DND-41 (cell line): ENCODE measurements at regions not wholly inside any gene's neighbourhood (a gene's known extent, or its start where the extent isn't known, plus 50 kb on each side); places are given as distances from the start of the nearest gene placed in this dataset.
"Not testable (repeated sequence)": the region's sequence is repeated elsewhere in the genome, so short reads cannot be mapped to it uniquely, and the experiment has no call there.

Experiments
- ATAC-seq: fragments of 200-7000 bp; cut with Tn5 transposase; 3 replicates; pipeline ENCODE4 v1.9.1; 2021; ENCODE audit warnings: low read depth; ENCODE audit not compliant: insufficient read depth
- DNase-seq: peaks from one replicate; pipeline ENCODE4 v3.0.0-alpha.2; 2020
- H2AFZ ChIP-seq: 2 replicates; pipeline ENCODE4 v1.6.0; 2012; ENCODE audit warnings: low read depth, low read length
- H3K27ac ChIP-seq: 2 replicates; pipeline ENCODE4 v1.5.1; 2012; ENCODE audit warnings: low read length, inconsistent platforms
- H3K27me3 ChIP-seq: fragments of 200-600 bp; sonication (generic); 2 replicates; pipeline ENCODE4 v1.6.0; 2012; ENCODE audit warnings: low read length, mild to moderate bottlenecking, inconsistent platforms; ENCODE audit not compliant: insufficient read depth, poor library complexity
- H3K36me3 ChIP-seq: 2 replicates; pipeline ENCODE4 v1.5.1; 2012; ENCODE audit warnings: low read length, inconsistent platforms; ENCODE audit not compliant: insufficient read depth
- H3K4me1 ChIP-seq: 2 replicates; pipeline ENCODE4 v1.5.1; 2012; ENCODE audit warnings: mild to moderate bottlenecking, low read length; ENCODE audit not compliant: insufficient read depth
- H3K4me2 ChIP-seq: 2 replicates; pipeline ENCODE4 v1.6.0; 2012; ENCODE audit warnings: mild to moderate bottlenecking, moderate library complexity, low read length, inconsistent platforms; ENCODE audit not compliant: insufficient read depth
- H3K4me3 ChIP-seq, 2 experiments: fragments of 200-600 bp in 1 of 2; shearing (Covaris generic) in 1 of 2; 2 replicates each; pipeline ENCODE4 v1.5.1; 2012 to 2016; ENCODE audit warnings: inconsistent platforms in 2 of 2, low read length in 2 of 2, mild to moderate bottlenecking in 2 of 2, low read depth in 1 of 2, moderate library complexity in 1 of 2
- H3K79me2 ChIP-seq: 2 replicates; pipeline ENCODE4 v1.6.0; 2012; ENCODE audit warnings: low read length, inconsistent platforms; ENCODE audit not compliant: insufficient read depth
- H3K9ac ChIP-seq: 2 replicates; pipeline ENCODE4 v1.6.0; 2012; ENCODE audit warnings: low read depth, mild to moderate bottlenecking, inconsistent platforms, low read length, moderate library complexity
- H3K9me3 ChIP-seq: 2 replicates; pipeline ENCODE4 v1.5.1; 2012; ENCODE audit warnings: low read length, moderate library complexity, mild to moderate bottlenecking, inconsistent platforms; ENCODE audit not compliant: insufficient read depth, severe bottlenecking
- H4K20me1 ChIP-seq: 2 replicates; pipeline ENCODE4 v1.6.0; 2012; ENCODE audit warnings: low read length; ENCODE audit not compliant: insufficient read depth
- EZH2 ChIP-seq: IDR thresholded peaks from 3 replicates; pipeline ENCODE4 v1.6.1; 2012; ENCODE audit warnings: borderline replicate concordance, low read depth, mild to moderate bottlenecking, moderate library complexity, low read length, inconsistent platforms; ENCODE audit not compliant: severe bottlenecking
- TF ChIP-seq, protein P1 (sequence below): IDR thresholded peaks from 2 replicates; pipeline ENCODE4 v1.5.1; 2012; ENCODE audit warnings: borderline replicate concordance, low read length, moderate library complexity, mild to moderate bottlenecking; ENCODE audit not compliant: poor library complexity, severe bottlenecking; ENCODE audit errors: extremely low read depth

DNA sequence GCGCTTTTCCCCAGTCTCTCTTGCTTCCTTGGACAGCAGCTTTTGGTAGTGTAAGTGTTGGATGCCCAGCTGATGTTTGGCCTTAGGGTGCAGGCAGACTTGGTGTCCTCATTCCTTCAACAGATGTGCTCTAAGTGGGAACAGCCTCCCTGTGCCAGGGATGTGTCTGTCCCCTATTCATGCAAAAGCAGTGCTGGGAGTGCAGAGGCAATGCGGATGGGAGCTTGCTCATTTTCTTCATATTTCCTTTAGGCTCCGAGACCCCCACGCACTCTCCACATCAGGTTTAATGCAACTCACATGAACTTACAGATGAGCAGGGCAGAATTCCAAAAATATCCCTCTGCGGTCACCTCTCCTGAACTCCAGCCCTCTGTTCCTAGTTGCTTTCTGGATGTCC, 96.1 kb downstream of the IER5 start:
- Histone ChIP-seq H3K27me3 (peaks cover 5% of the 10 kb centered on the region), H3K9me3 (no peaks in the 10 kb centered on the region), H3K4me3 (no peak overlapping the region), H3K9ac (no peak overlapping the region), H2AFZ (no peak overlapping the region), H3K4me2 (no peak overlapping the region), H3K4me1 (peaks cover 1% of the 10 kb centered on the region; the same call in 1 of the 2 replicates), H3K27ac (no peak overlapping the region), H3K36me3 (no peaks in the 10 kb centered on the region), H4K20me1 (no peaks in the 10 kb centered on the region), H3K79me2 (no peaks in the 10 kb centered on the region)
- ATAC-seq, result no peak
- DNase-seq, result no peak
- TF ChIP-seq EZH2, result no peak
- TF ChIP-seq, protein P1, sequence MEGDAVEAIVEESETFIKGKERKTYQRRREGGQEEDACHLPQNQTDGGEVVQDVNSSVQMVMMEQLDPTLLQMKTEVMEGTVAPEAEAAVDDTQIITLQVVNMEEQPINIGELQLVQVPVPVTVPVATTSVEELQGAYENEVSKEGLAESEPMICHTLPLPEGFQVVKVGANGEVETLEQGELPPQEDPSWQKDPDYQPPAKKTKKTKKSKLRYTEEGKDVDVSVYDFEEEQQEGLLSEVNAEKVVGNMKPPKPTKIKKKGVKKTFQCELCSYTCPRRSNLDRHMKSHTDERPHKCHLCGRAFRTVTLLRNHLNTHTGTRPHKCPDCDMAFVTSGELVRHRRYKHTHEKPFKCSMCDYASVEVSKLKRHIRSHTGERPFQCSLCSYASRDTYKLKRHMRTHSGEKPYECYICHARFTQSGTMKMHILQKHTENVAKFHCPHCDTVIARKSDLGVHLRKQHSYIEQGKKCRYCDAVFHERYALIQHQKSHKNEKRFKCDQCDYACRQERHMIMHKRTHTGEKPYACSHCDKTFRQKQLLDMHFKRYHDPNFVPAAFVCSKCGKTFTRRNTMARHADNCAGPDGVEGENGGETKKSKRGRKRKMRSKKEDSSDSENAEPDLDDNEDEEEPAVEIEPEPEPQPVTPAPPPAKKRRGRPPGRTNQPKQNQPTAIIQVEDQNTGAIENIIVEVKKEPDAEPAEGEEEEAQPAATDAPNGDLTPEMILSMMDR, result no peak

DNA sequence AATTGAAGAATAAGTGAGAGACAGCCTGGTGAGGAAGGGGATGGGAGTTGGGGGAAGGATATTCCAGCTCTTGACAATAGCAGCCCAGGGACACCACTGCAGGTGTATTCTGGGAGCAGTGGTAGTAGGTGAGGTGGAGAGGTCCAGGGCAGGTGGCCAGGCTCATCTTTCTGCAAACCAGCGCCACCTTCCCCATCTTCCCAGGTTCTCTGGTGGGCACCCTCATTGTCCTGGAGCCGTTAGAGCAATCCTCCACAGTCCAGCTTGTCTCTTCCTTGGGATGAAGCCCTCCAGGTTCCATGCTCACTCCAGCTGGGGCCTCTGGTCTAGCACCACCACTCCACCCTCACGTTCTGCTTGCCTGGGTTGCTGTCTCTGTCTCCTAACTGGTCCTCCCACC, 97.0 kb downstream of the IER5 start:
- Histone ChIP-seq H3K36me3 (no peaks in the 10 kb centered on the region), H3K9me3 (no peaks in the 10 kb centered on the region), H3K27ac (no peak overlapping the region), H3K4me2 (no peak overlapping the region), H2AFZ (no peak overlapping the region), H3K27me3 (peaks cover 5% of the 10 kb centered on the region), H3K9ac (no peak overlapping the region), H4K20me1 (no peaks in the 10 kb centered on the region), H3K4me1 (peaks cover 3% of the 10 kb centered on the region; the same call in 1 of the 2 replicates), H3K79me2 (no peaks in the 10 kb centered on the region), H3K4me3 (no peak overlapping the region)
- TF ChIP-seq, protein P1, result no peak
- no peak for TF ChIP-seq EZH2
- no peak for ATAC-seq
- no peak for DNase-seq

DNA sequence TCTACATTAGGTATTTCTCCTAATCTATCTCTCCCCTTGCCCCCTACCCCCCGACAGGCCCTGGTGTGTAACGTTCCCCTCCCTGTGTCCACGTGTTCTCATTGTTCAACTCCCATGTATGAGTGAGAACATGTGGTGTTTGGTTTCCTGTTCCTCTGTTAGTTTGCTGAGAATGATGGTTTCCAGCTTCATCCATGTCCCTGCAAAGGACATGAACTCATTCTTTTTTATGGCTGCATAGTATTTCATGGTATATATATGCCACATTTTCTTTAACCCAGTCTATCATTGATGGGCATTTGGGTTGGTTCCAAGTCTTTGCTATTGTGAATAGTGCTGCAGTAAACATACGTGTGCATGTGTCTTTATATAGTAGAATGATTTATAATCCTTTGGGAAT, 97.6 kb downstream of the IER5 start:
- H3K36me3 ChIP-seq, result not testable (repeated sequence)

DNA sequence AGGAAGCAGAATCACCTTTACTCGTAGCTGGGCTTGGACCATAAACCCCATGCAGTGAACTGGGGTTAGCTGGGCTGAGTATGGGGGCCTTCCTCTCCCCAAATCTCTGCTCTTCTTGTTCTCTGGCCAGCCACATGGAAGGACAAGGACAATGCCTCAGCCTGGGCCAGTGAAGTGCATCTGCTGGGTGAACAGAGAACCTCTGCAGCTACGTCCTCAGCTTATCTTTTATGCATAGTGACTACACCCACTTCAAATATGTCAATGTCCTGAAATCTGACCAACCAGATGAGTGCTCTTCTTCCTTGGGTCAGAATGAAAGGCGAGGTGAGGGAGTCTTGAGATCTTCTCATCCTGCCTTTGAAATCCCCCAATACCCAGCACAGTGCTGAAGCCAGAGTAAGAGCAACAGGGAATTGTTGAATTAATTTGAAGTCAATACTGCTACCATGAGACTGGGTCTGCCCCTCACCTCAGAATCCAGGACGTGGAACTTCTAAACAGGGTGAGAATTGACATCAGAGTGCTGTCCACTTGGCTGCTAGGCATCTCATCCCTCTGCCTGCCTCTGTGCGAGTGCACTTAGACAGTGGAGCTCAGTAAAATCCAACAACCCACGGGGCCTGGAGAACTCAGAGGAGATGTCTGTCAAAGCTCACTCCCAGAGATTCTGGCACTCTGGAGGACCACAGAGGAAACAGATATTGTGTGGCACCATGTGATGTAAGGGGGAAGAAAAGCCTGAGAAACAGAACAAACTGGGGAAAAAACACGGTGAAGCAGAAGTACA, 99.0 kb downstream of the IER5 start:
- Histone ChIP-seq H3K36me3 (no peaks in the 10 kb centered on the region), H4K20me1 (no peaks in the 10 kb centered on the region), H3K27me3 (peaks cover 5% of the 10 kb centered on the region), H3K27ac (no peak overlapping the region), H3K4me2 (no peak overlapping the region), H3K9me3 (no peaks in the 10 kb centered on the region), H3K79me2 (no peaks in the 10 kb centered on the region), H3K4me3 (no peak overlapping the region), H2AFZ (no peak overlapping the region), H3K9ac (no peak overlapping the region), H3K4me1 (peaks cover 3% of the 10 kb centered on the region; the same call in 1 of the 2 replicates)
- DNase-seq (no peak), ATAC-seq (no peak)
- no peak for TF ChIP-seq EZH2
- TF ChIP-seq, protein P1, result no peak

More for the DNA sequence above, 97.6 kb downstream of the IER5 start:
- H2AFZ ChIP-seq, H3K4me3 ChIP-seq, H3K4me1 ChIP-seq, H3K9ac ChIP-seq, H3K27ac ChIP-seq, H3K9me3 ChIP-seq, H3K27me3 ChIP-seq, H3K79me2 ChIP-seq, DNase-seq, H4K20me1 ChIP-seq, ATAC-seq, H3K4me2 ChIP-seq: not testable (repeated sequence)
